GM21723 (cell line): ENCODE measurements at regions not wholly inside any gene's neighbourhood (a gene's known extent, or its start where the extent isn't known, plus 50 kb on each side); places are given as distances from the start of the nearest gene placed in this dataset.
A peak's percentile ranks its signal among the peaks of the same experiment; 100 is the strongest.
"Not testable (repeated sequence)": the region's sequence is repeated elsewhere in the genome, so short reads cannot be mapped to it uniquely, and the experiment has no call there.

Experiments used
- ATAC-seq: cut with Tn5 transposase; IDR thresholded peaks from one replicate; pipeline ENCODE4 v1.9.1; 2021; ENCODE audit warnings: mild to moderate bottlenecking, moderate library complexity; ENCODE audit not compliant: unreplicated experiment

DNA sequence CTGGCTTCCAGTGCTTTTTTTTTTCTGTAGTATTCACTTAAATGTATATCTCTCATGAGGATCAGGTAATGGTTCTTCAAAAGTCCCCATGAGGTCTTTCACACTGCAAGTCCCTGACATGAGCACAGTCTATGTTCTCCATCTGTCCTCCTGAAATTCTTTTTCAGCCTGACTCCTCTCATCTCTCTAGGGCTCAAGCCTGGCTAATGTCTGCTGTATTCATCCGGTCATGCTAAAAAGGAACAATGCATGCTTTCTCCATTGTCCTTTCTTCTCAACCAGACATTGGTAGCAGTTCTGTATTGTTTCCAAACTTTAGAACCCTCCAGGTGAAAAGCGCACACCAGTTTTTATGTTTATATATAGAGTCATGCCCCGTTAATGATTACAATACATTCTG, 368.3 kb upstream of the OLFM3 start:
- ATAC-seq = no peak

DNA sequence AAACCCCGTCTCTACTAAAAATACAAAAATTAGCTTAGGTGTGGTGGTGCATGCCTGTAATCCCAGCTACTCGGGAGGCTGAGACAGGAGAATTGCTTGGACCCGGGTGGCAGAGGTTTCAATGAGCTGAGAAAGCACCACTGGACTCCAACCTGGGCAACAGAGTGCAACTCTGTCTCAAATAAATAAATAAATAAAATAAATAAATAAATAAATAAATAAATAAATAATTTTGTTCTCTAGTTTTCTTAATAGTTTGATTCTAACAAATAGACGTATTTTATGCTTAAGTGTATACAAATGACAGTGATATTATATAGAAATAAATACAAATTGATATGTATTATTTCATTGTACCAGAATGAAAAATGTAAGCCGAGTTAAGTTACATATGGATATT, 339.9 kb upstream of the OLFM3 start:
- ATAC-seq = no peak

DNA sequence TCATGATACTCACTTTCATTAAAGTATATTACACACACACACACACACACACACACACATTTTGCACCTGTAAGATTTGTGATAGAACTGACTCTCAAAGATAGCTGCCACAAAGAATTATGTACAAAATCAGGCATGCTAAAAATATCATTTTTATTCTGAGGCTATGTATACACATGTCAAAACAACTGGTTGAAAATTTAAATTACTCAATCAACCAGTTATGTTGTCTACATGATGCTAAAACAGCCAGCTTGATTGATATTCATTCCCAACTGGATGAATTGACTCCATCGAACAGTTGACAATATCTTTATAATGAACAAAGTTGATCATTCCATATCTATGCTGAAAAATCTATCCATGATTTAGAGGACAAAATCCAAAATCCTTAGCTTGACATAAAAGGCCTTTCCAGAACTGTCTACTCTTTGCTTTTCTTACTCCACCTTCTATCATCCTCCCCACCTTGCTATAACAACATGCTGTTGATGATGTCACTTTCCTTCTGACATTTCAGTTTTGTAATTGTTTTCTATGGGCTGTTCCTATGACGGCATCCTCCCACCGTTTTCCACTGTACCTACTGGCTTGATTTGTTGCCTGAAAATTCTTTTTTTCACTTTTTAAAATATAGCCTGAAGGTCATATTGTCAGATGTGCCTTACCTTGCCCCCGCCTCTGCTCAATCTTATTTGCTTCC, 321.5 kb upstream of the OLFM3 start:
- ATAC-seq = no peak

DNA sequence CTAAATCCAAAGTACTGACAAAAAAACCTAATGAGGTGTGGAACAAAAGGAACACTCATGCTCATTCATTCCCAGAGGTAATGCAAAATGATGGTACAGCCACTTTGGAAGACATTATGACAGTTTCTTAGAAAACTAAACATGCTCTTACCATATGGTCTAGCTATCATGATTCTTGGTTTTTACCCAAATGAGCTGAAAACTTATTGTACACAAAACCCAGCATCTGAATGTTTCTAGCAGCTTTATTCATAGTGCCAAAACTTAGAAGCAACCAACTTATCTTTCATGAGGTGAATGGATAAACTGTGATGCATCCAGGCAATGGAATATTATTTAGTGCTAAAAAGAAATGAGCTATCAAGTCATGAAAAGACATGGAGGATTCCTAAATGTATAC, 318.4 kb upstream of the OLFM3 start:
- no peak for ATAC-seq

DNA sequence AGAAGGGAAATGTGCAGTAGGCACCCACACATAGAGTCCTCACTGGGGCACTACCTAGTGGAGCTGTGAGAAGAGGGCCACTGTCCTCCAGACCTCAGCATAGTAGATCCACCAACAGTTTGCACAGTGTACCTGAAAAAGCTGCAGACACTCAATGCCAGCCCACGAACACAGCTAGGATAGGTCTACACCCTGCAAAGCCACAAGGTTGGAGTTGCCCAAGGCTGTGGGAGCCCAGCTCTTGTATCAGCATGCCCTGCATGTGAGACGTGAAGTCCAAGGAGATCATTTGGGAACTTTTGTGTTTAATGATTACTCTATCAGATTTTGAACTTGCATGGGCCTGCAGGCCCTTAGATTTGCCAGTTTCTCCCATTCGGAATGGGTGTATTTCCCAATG, 299.4 kb upstream of the OLFM3 start:
- ATAC-seq = no peak

DNA sequence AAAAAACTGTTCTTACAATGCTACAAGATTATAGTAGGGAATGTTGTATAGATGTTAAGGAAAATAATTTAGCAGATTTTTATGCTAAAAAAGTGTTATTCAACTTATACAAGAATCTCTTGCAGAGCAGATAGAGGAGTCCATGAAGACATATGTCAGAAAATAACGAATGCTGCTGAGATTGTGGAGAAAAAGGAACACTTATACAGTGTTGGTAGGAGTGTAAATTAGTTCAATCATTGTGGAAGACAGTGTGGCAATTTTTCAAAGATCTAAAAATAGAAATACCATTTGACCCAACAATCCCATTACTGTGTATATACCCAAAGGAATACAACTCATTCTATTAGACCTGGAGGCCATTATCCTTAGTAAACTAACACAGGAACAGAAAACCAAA, 286.2 kb upstream of the OLFM3 start:
- ATAC-seq = no peak

DNA sequence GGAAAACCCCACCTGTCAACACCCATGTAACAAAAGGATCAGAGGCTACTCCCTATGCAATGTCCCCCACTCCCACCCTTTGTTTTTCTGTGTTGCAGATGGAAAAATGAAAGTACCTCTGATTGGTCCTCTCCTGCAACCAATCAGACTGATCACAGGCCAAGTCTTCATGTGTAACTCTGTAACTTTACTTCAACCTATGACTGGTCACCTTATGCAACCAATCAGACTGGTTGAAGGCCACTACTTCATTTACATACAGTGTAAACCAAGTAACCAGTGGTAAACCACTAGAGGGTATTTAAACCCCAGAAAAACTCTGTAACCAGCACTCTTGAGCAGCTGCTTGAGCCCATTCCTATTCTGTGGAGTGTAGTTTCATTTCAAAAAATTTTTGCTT, 266.3 kb upstream of the OLFM3 start:
- ATAC-seq = no peak

DNA sequence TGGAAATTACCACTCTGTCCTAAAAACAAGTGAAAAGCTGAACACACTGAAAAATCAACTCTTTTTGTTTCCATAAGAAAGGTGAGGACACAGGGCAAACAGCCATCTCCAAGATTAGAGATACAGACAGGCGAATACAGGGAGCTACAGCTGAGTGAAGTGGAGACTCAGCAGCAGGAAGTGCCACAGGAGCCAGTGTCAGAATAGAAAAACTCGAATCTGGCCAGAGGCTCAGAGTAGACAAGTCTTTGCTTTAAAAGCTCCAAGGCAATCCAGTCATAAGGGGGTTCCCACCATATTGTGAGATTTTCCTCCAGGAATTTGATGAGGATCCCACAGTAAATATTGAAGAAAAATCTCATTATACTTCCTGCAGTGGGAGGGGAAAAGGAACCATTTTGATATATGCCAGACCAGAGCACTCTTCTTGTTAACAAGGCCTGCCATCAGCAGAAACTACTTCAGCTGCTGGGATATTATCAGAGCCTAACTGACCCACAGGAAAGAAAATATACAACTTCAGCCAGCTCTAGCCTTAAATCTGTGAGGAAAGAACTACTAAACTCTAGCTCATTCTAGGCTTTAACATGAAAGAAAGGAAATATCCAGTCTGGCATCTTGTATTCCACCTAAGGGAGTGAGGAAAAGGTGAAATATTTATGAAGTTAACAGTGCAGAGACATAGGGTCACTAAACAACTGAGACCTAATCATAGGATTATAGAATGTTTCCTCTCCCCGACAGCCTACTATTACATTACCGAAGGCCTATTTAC, 256.2 kb upstream of the OLFM3 start:
- ATAC-seq = no peak

DNA sequence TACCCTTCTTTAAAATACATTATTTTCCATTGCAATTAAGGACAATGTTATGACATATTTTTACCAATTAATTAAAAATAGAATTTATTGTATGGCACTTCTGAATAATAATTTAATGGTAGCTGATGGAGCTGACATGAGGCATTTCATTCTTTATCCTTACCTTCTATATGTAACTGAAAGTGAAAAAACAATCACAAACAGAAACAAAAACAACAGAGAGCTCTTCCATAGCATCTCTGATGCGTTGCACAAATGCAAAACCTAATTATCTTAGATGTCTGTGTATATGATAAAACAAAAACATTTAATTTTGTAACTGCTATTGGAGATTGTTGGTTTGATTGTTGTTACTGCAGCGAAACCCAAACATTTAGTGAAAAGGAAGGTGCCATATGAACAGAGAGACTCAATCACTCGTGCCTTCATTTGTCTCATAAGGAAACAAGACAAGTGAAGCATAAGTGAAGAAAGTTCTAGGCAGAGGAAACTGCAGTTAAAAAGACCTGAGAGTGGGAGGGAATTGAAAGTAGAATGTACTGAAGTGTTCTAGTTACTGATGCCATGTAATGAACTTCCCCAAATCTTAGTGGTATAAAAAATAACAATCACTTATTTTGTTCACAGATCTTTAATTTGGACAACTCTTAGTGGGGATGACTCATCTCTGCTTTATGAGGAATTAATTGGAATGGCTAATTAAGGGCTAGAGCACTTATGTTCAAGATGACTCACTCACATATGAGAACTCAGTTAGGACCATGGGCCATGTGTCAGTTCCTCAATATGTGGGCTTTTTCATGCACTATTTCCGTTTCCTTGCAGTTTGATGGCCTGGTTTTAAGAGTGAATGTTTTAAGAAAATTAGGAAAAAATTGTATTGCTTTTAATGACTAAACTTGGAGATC, 245.0 kb upstream of the OLFM3 start:
- ATAC-seq = peak; percentile 68

DNA sequence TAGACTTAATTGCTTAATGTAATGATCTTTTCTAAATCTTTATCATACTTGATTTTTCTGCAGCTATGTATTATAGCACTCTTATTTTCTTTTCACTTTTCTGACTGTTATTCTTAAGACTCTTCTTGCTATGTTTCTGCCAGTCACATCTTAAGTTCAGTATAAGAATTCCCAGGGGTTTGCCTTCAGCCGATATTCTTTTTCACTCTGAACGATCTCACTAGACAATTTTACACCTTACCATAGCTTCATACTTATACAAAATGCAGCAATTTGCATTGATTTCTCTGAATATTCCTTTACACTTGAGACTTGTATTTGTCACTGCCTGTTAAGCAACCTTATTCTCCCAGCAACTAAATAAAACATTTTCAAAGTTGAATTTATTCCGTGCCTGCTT, 242.5 kb upstream of the OLFM3 start:
- no peak for ATAC-seq

DNA sequence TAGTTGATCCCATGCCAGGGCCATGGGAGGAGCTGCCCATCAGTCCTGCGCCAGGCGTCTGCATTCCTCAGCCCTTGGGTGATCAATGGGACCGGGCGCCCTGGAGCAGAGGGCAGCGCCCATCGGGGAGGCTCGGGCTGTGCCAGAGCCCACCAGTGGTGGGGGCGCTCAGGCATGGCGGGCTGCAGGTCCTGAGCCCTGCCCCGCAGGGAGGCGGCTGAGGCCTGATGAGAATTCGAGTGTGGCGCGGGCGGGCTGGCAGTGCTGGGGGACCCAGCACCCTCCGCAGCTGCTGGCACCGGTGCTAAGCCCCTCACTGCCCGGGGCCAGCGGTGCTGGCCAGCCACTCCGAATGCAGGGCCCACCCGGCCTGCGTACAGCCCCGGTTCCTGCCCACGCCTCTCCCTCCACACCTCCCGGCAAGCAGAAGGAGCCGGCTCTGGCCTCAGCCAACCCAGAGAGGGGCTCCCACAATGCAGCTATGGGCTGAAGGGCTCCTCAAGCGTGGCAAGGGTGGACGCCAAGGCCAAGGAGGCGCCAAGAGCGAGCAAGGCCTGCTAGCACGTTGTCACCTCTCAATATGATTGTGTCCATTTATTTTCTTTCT, 238.1 kb upstream of the OLFM3 start:
- ATAC-seq = no peak

DNA sequence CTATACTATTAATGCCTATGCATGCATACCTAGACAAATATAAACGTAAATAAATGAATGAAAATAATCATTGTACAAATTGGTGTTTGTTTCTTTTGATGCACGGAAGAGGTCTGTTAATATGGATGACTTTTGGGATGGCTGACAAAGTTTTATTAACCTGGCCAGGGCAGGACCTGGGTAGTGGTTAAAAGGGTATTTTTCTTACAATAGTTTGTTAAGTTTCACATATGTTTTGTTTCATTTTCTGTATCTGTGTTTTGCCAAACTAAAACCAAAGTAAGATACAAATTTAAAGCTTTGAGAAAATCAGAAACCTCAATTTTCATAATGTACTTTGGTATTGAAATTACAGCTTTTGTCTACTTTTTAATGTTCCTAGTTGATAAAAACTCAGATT, 222.7 kb upstream of the OLFM3 start:
- no peak for ATAC-seq

DNA sequence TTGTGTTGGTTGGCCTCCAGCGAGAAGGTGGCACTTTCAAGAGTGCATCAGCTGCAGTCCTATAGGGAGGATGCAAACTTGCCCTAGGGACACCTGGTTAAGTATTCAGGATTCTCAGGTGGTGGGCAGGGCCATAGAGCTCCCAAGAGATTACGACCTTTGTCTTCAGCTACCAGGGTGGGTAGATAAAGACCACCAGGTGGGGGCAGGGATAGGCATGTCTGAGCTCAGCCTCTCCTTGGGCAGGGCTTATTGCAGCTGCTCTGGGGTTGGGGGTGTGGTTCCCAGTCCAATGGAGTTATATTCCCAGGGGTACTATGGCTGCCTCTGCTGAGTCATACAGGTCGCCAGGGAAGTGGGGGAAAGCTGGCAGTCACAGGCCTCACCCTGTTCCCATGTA, 214.2 kb upstream of the OLFM3 start:
- not testable (repeated sequence) for ATAC-seq

DNA sequence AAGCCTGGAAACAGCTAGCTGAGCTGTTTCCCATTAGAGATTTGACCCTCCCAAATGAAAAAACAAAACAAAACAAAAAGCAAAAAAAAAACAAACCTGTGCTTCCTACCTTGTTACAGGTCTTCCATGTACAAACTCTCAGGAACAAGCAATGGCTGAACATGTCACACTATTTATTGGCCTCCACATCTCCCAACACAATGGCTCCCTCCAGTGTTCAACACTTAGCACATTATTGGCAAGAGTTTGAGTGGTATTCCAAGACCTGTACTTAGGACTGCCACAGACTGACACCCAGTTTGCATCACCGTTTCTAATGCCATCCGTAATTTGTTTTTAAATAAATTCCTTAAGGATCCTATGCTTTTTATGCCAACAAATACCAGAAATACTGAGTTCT, 195.0 kb upstream of the OLFM3 start:
- ATAC-seq = peak; percentile 85

DNA sequence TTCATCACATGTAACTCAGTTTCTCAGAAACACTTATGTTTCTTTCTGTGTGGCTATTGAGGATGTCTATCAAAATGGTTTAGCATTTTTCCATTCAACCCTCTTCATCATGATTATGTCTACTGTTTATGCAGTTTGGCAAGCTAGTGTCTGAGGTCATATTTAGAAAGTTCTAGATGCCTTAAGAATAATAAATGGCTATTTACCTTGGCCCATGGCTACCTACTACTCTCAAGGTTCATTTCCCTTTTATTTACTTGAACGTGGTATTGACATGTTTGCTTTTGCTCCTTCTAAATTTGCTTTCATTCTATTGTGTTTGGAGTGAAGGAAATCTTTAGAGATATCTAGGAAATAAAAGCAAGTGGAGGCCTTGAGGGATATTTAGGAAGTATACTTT, 193.7 kb upstream of the OLFM3 start:
- no peak for ATAC-seq

DNA sequence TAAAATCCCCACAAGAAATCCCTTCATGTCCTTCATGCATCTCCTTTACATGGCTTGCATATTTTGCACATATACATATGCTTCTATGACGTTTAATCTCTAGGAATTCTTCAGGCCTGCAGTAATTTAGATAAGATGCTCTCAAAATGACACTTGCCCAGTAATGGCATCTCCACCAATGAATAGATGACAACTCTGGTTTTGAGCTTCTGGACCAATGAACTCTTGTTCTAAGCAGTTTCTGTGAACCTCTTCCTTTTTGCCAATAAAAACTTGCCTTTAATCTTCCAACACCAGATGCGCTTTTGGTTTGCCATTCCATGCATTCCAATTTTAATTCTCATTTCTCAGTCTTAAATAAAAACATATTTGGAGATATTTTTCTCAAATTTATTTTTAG, 189.8 kb upstream of the OLFM3 start:
- ATAC-seq = no peak

DNA sequence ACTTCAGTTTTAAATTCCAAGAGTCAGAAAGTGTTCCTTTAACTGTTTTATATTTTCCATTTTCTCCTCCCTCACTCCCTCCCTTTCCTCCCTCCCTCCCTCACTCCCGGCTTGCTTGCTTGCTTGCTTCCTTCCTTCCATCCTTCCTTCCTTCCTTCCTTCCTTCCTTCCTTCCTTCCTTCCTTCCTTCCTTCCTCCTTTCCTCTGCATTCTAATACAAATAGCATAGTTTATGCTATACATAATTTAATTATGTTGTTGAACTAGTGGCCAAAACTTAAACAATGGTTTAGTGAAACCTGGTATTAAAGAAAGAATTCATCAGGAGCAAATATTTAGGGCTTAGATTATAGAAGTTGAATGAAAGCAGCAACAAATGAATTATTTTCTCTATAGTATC, 188.5 kb upstream of the OLFM3 start:
- no peak for ATAC-seq

DNA sequence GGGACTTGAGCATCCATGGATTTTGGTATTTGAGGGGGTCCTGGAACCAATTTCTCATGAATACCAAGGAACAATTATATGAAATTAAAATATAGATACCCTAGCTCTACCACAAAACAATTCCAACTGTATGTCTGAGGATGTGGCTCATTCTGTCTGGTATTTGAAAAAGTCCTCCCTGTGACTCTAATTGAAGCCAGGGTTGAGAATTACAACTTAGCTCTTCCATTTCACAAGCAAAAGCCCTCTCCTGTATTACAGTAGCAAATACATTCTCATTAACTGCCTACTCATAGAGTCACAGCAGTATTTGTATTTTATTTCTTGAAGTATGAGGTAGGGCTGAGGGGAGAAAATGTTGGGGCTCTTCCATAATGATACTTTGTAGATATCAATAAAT, 187.8 kb upstream of the OLFM3 start:
- no peak for ATAC-seq

DNA sequence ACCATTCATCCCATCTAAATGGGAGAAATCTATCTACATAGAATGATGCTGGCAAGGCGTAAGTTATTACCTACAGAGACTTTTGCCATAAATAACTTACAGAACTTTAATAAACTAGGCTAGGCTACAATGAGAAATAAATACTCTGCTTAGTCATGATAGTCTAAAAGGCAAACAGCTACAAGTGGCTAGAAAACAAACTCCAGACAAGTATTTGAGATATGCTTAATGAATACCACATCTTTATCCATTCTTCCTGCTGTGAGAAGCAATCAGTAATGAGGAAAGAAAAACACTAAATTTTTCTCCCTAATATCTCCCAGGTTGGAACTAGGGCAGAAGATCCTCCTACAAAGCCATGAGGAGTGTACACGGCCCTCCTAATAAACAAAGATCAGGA, 187.0 kb upstream of the OLFM3 start:
- ATAC-seq = no peak

DNA sequence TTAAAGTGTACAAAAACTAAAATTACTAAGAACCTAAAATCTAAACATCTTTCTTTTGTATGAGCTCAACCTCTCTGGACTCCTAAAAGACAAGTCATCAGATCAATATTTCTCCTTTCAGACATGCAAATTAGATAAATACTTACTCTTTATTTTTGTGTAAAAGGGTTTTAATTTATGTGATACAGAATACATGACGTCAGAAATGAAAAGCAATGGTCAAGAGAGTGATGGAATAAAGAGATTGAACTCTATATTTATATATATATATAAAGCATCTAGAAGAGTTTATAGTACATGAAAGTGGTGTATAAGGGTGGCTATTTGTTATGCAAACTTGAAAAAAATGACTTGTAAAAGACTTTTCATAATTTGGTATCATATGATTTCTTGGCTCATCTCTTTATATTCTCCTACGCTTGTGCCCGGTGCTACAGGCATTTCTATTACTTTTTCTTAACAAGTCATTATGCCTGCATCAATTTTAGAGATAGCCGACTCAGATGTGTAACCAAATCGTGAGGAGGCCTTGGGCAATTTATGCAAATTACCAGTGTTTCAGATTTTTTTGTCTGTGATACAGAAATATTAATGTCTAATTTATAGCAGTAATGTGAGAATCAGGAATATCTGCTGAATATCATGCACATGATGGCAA, 186.0 kb upstream of the OLFM3 start:
- ATAC-seq = no peak

DNA sequence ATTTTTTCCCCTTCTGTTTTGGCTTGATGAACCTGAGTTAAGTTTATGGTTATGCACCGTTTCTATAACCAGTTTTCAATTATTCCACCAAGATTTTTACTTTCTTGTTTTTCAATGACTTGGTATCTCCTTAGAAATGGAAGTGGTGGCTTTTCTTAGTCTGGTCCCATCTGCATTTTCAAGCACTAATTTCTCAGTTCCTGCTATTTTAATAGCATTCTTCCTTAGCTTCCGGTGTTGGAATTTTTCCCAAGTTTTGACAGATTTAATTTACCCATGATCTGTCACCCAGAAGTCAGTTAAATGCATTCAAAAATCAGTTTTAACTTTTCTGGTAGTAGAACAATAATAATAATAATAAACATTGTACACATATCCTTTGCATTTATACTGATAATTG, 184.6 kb upstream of the OLFM3 start:
- ATAC-seq = no peak
